ENCODE measurements at regions not wholly inside any gene's neighbourhood (a gene's known extent, or its start where the extent isn't known, plus 50 kb on each side); places are given as distances from the start of the nearest gene placed in this dataset.

GRCh38 chr16:88301431-88301830, 81.3 kb upstream of the ZNF469 start (continued):
- TF ChIP-seq CHD7 (IDR thresholded peaks at IDR 0.05; ENCODE audit: insufficient replicate concordance, low read length) (no peak), RNF2 (IDR thresholded peaks at IDR 0.05; ENCODE audit: borderline replicate concordance, low read depth, low read length, missing control alignments, poor library complexity, severe bottlenecking) (no peak), CEBPB (IDR thresholded peaks at IDR 0.05; ENCODE audit: low read depth, low read length) (no peak), MAFK (IDR thresholded peaks at IDR 0.05; ENCODE audit: low read depth, low read length) (no peak), RXRA (IDR thresholded peaks at IDR 0.05; ENCODE audit: insufficient read depth, low read depth, low read length) (no peak), SIRT6 (IDR thresholded peaks at IDR 0.05; ENCODE audit: low read length) (no peak), YY1 (IDR thresholded peaks at IDR 0.05; ENCODE audit: low read depth, low read length) (no peak)

Data from H1 (cell line).